A172 (cell line): ENCODE measurements at regions not wholly inside any gene's neighbourhood (a gene's known extent, or its start where the extent isn't known, plus 50 kb on each side); places are given as distances from the start of the nearest gene placed in this dataset.
"Not testable (repeated sequence)": the region's sequence is repeated elsewhere in the genome, so short reads cannot be mapped to it uniquely, and the experiment has no call there.

Experiments
- DNase-seq: peaks from one replicate; pipeline ENCODE4 v3.0.0-alpha.2; 2015; ENCODE audit warnings: low spot score

- DNase-seq: no peak
Measured at GRCh38 chr6:82118150-82118562, 129.4 kb downstream of the IBTK start.

- no peak for DNase-seq
Measured at GRCh38 chr6:82114748-82115147, 132.8 kb downstream of the IBTK start.

GRCh38 chr6:82113231-82113630 lies 134.3 kb downstream of the IBTK start:
- no peak for DNase-seq

- no peak for DNase-seq
Measured at GRCh38 chr6:82111818-82112217, 135.7 kb downstream of the IBTK start.

DNA sequence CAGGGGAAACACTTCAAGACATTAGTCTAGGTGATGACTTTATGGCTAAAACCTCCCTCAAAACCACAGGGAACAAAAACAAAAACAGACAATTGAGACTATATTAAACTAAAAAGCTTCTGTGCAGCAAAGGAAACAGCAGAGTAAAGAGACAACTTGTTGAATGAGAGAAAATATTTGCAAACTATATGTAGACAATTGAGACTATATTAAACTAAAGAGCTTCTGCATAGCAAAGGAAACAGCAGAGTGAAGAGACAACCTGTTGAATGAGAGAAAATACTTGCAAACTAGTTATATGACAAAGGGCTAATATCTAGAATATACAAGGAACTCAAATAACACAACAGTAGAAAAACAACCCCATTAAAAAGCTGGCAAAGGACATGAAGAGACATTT lies 136.4 kb downstream of the IBTK start:
- DNase-seq: no peak

DNA sequence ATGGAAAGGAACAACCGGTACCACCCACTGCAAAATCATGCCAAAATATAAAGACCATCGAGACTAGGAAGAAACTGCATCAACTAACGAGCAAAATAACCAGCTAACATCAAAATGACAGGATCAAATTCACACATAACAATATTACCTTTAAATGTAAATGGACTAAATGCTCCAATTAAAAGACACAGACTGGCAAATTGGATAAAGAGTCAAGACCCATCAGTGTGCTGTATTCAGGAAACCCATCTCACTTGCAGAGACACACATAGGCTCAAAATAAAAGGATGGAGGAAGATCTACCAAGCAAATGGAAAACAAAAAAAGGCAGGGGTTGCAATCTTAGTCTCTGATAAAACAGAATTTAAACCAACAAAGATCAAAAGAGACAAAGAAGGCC lies 144.4 kb downstream of the IBTK start:
- DNase-seq: not testable (repeated sequence)

GRCh38 chr6:82101374-82102114 lies 146.0 kb downstream of the IBTK start:
- not testable (repeated sequence) for DNase-seq

DNA sequence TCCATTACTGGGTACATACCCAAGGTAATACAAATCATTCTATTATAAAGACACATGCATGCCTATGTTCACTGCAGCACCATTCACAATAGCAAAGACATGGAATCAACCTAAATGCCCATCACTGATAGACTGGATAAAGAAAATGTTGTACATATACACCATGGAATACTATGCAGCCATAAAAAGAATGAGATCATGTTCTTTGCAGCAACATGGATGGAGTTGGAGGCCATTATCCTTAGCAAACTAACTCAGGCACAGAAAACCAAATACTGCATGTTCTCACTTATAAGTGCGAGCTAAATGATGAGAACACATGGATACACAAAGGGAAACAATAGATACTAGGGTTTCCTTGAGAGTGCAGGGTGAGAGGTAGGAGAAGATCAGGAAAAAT lies 146.8 kb downstream of the IBTK start:
- not testable (repeated sequence) for DNase-seq

DNA sequence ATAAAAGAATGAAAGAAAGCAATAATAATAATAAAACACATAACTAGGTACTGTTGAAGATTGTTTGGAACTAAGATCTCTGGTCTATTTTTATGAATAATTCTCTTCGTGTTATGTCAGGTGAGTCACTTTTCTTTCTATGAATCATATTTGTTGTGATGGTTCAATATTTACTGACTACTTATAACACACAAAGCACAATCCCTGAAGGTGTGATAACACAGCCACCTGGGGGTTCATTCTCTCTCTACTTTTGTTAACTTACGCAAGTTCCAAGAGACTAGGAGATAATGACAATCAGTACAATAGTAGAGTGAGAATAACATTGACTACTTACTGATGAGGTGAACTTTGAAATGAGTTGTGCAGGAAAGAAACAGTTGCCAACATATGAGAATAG lies 149.9 kb downstream of the IBTK start:
- DNase-seq: no peak

- no peak for DNase-seq
Measured at GRCh38 chr6:82095091-82095490, 152.5 kb downstream of the IBTK start.

- DNase-seq: no peak
Measured at GRCh38 chr6:82094166-82094806, 153.3 kb downstream of the IBTK start.

- no peak for DNase-seq
Measured at GRCh38 chr6:82088978-82089771, 158.4 kb downstream of the IBTK start.

DNA sequence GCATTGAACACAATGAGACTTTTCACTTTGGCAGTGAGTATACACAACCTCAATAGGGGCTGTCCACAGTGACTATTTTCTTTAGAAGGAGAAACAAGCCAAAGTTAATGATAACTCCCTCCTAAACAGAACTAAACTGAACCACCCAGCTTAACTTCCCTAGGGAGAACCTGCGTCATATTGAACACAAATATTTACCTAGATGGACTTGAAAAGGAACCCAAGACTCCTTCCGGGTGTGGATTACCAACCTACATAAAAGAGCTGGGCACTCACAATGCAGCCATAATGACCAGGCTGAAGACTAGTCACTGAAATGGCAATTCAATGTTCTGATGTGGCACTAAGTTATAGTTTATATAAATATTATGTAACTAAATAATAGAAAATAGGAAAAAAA lies 160.6 kb downstream of the IBTK start:
- no peak for DNase-seq

DNA sequence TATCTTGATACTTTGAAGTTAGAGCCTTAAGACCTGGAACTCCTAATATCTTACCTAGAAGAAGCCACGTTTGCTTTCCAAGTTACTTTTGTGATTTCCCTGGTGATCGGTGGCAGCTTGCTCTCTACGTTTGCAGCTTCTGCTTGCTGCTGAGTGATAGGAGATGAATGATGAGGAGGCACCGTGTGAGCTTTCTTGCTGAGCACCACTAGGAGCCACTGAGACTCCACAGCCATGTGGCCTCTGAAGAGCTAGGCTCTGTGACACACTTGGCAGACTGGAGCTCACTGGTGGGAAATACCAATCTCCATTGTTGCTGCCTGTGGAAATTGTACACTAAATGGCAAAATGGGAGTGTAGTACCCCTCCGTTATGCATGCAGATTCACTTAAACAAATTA lies 161.8 kb downstream of the IBTK start:
- DNase-seq: no peak

DNA sequence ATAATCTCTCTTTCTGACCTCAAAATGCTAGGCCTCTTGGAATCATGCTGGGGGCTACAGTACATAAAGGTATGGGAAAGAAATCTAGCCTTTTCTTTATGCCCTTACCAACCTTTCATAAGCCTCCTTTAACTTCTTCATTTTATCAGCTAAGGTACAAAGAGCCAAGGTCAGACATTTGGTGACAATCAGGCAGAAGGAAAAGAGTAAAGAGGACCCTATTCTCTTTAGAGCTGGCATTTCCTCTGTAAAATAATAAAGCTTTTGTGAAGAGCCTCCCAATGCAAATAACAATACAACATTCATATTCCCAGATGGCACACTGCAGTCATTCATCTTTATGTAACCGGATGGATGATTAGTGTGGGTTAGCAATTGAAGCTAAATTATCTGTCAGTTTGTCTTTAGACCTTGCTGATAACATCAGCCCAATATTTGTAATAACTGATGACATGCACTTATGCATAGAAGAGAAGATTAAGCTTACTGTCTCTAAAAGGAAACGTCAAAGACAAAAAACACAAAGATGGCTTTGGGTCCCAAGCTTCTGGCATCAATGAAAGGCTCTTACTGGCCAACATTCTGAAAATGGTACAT lies 163.1 kb downstream of the IBTK start:
- DNase-seq: no peak

- no peak for DNase-seq
Measured at GRCh38 chr6:82083646-82084045, 163.9 kb downstream of the IBTK start.

DNA sequence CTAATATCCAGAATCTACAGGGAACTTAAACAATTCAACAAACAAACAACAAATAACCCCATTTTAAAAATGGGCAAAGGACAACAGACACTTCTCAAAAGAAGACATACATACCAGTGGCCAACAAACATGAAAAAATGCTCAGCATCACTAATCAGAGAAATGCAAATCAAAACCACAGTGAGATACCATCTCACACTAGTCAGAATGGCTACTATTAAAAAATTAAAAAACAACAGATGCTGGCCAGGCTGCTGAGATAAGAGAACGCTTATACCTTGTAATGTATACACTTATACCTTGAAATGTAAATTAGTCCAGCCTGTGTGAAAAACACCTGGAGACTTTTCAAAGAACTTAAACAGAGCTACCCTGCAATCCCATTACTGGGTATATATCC lies 166.8 kb downstream of the IBTK start:
- DNase-seq: no peak

GRCh38 chr6:82078286-82078908 lies 169.1 kb downstream of the IBTK start:
- no peak for DNase-seq

DNA sequence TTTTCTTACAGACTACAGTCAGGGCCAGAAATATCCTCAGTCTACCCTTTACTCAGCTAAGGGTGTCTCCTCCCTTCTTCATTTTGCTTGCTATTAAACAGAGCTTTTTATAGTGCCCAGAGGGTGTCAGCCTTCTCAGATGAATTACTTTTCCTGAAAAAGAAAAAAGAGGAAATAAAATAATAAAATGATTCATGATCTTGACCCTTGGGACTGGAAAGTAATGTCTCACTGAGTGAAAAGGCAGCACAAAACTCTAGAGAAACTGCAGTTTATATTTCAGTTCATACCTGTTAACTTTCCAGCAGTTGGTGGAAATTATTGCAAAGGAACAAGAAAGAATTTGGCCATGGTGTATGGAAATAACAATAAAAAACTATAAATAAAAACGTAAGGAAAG lies 170.6 kb downstream of the IBTK start:
- DNase-seq: no peak

GRCh38 chr6:82074556-82074955 lies 173.0 kb downstream of the IBTK start:
- DNase-seq: no peak

DNA sequence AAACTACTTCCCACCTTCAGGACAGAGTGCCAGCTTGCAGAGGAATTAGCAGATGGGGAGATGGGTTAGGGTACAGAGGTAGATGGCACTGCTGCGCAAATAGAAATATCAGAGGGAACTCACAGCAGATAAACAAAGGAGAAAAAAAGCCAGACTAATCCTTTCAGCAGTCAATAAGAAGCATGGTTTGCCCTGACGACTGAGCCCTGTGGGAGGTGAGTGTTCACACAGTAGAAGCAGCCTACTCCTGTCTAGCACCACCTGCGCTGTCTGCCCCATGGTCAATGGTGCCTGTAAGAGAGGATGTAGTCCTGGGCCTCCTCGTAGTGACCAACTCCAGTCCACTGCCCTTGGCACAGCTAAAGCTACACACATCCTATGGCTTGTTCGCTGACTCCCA lies 174.1 kb downstream of the IBTK start:
- DNase-seq: no peak

GRCh38 chr6:82072751-82073150 lies 174.8 kb downstream of the IBTK start:
- no peak for DNase-seq
